CD4-positive, alpha-beta memory T cell (primary cell): ENCODE measurements at regions not wholly inside any gene's neighbourhood (a gene's known extent, or its start where the extent isn't known, plus 50 kb on each side); places are given as distances from the start of the nearest gene placed in this dataset.
"Not testable (repeated sequence)": the region's sequence is repeated elsewhere in the genome, so short reads cannot be mapped to it uniquely, and the experiment has no call there.

ENCODE experiments used
- CTCF ChIA-PET: fragments of 350-600 bp; sonication (Branson Sonifier 250); formaldehyde crosslinking; loops from one replicate; lab custom pipeline; 2021; ENCODE audit warnings: inconsistent platforms; ENCODE audit not compliant: partially characterized antibody; lab: Charles Lee
- POLR2A ChIA-PET: fragments of 350-600 bp; sonication (Branson Sonifier 250); formaldehyde crosslinking; loops from one replicate; lab custom pipeline; 2021; ENCODE audit not compliant: partially characterized antibody; lab: Charles Lee
- DNase-seq, 5 donors: peaks; one replicate each; pipeline versions ENCODE4 v3.0.0 to v3.0.0-alpha.2; 2020 to 2022; ENCODE audit warnings: mixed read lengths in 1 of 5
- H3K27ac ChIP-seq: one replicate; pipeline ENCODE4 v1.7.0; 2013; ENCODE audit warnings: low read depth, low read length
- H3K27me3 ChIP-seq: 2 replicates; pipeline ENCODE4 v1.7.0; 2013; ENCODE audit warnings: mild to moderate bottlenecking, low read length, moderate library complexity; ENCODE audit not compliant: insufficient read depth
- H3K36me3 ChIP-seq: 2 replicates; pipeline ENCODE4 v1.7.0; 2013; ENCODE audit warnings: mild to moderate bottlenecking, low read length, moderate library complexity; ENCODE audit not compliant: insufficient read depth
- H3K4me1 ChIP-seq: 2 replicates; pipeline ENCODE4 v1.7.0; 2013; ENCODE audit warnings: mild to moderate bottlenecking, low read length, moderate library complexity; ENCODE audit not compliant: insufficient read depth
- H3K4me3 ChIP-seq, 2 donors: one replicate each; pipeline ENCODE4 v1.7.0; 2013; ENCODE audit warnings: low read length in 2 of 2, mild to moderate bottlenecking in 1 of 2
- H3K9me3 ChIP-seq, 2 donors: one replicate each; pipeline ENCODE4 v1.7.0; 2013; ENCODE audit warnings: low read length in 2 of 2, control low read depth in 1 of 2; ENCODE audit not compliant: control insufficient read depth in 1 of 2
- H3K27ac Mint-ChIP-seq, 7 donors: one replicate each; pipeline ENCODE4 v1.8.0; 2020 to 2021; ENCODE audit warnings: mixed read lengths in 7 of 7, mild to moderate bottlenecking in 6 of 7, inconsistent platforms in 3 of 7, moderate library complexity in 3 of 7
- H3K27me3 Mint-ChIP-seq, 2 donors: one replicate each; pipeline ENCODE4 v1.8.0; 2020 to 2021; ENCODE audit warnings: mixed read lengths in 2 of 2
- H3K36me3 Mint-ChIP-seq, 2 donors: one replicate each; pipeline ENCODE4 v1.8.0; 2020 to 2021; ENCODE audit warnings: mixed read lengths in 2 of 2, inconsistent platforms in 1 of 2, mild to moderate bottlenecking in 1 of 2
- H3K4me1 Mint-ChIP-seq, 4 donors: one replicate each; pipeline ENCODE4 v1.8.0; 2020 to 2021; ENCODE audit warnings: mixed read lengths in 4 of 4, mild to moderate bottlenecking in 1 of 4
- H3K4me3 Mint-ChIP-seq, 8 donors: one replicate each; pipeline ENCODE4 v1.8.0; 2020 to 2021; ENCODE audit warnings: mixed read lengths in 8 of 8, mild to moderate bottlenecking in 7 of 8, moderate library complexity in 6 of 8, inconsistent platforms in 3 of 8
- H3K9me3 Mint-ChIP-seq, 8 donors: one replicate each; pipeline ENCODE4 v1.8.0; 2020 to 2021; ENCODE audit warnings: mixed read lengths in 8 of 8, mild to moderate bottlenecking in 5 of 8, inconsistent platforms in 3 of 8, moderate library complexity in 1 of 8
- intact Hi-C: fragments of 100-400 bp; cut with micrococcal nuclease; formaldehyde crosslinking; loops from one replicate; pipeline ENCODE4 v1.15.1; 2023

- POLR2A ChIA-PET, H3K36me3 Mint-ChIP-seq, H3K9me3 ChIP-seq, H3K4me1 ChIP-seq, H3K4me1 Mint-ChIP-seq, H3K27me3 Mint-ChIP-seq, H3K4me3 ChIP-seq, H3K27me3 ChIP-seq, H3K9me3 Mint-ChIP-seq, CTCF ChIA-PET, DNase-seq, H3K36me3 ChIP-seq, intact Hi-C loops, H3K27ac ChIP-seq, H3K27ac Mint-ChIP-seq, H3K4me3 Mint-ChIP-seq: not testable (repeated sequence)
Measured at GRCh38 chr4:73332012-73332411, 72.1 kb upstream of the ALB start.

GRCh38 chr4:73329300-73329699, 70.7 kb upstream of the ANKRD17 start:
- Mint-ChIP-seq H3K9me3 (peaks cover 0 to 25% (median 7%) of the 10 kb centered on the region in 8 donors), H3K27ac (no peak overlapping the region), H3K27me3 (no peaks in the 10 kb centered on the region), H3K36me3 (no peaks in the 10 kb centered on the region), H3K4me3 (no peak overlapping the region), H3K4me1 (peaks cover 0 to 4% (median 0%) of the 10 kb centered on the region in 4 donors)
- DNase-seq, result no peak
- no peaks in the 10 kb centered on the region for H3K27me3 ChIP-seq
- H3K4me1 ChIP-seq, result no peaks in the 10 kb centered on the region
- POLR2A ChIA-PET, result no interaction called here
- H3K9me3 ChIP-seq, result no peaks in the 10 kb centered on the region
- H3K36me3 ChIP-seq, result no peaks in the 10 kb centered on the region
- no peak overlapping the region for H3K27ac ChIP-seq
- CTCF ChIA-PET, result no interaction called here
- intact Hi-C loops, result no loop called here
- no peak overlapping the region for H3K4me3 ChIP-seq

- H3K27me3 Mint-ChIP-seq, H3K4me1 ChIP-seq, H3K4me3 ChIP-seq, H3K4me1 Mint-ChIP-seq, H3K9me3 ChIP-seq, H3K36me3 Mint-ChIP-seq, H3K27me3 ChIP-seq, H3K27ac Mint-ChIP-seq, DNase-seq, intact Hi-C loops, H3K4me3 Mint-ChIP-seq, POLR2A ChIA-PET, H3K27ac ChIP-seq, CTCF ChIA-PET, H3K36me3 ChIP-seq: not testable (repeated sequence)
- peaks cover 5 to 49% (median 27%) of the 10 kb centered on the region in 8 donors for H3K9me3 Mint-ChIP-seq
Measured at GRCh38 chr4:73325776-73326175, 67.2 kb upstream of the ANKRD17 start.

- Histone ChIP-seq H3K9me3 (no peaks in the 10 kb centered on the region), H3K27me3 (no peaks in the 10 kb centered on the region), H3K36me3 (no peaks in the 10 kb centered on the region), H3K27ac (no peak overlapping the region), H3K4me1 (no peaks in the 10 kb centered on the region), H3K4me3 (no peak overlapping the region)
- Mint-ChIP-seq H3K4me1 (no peaks in the 10 kb centered on the region), H3K4me3 (no peak overlapping the region), H3K36me3 (peaks cover 0 to 2% of the 10 kb centered on the region in 2 donors), H3K27ac (no peak overlapping the region), H3K27me3 (peaks cover 0 to 1% of the 10 kb centered on the region in 2 donors), H3K9me3 (peaks cover under 1 to 28% (median 19%) of the 10 kb centered on the region in 8 donors)
- intact Hi-C loops, result no loop called here
- ChIA-PET CTCF (no interaction called here), POLR2A (no interaction called here)
- no peak for DNase-seq
Measured at GRCh38 chr4:73317092-73317491, 58.5 kb upstream of the ANKRD17 start.

DNA sequence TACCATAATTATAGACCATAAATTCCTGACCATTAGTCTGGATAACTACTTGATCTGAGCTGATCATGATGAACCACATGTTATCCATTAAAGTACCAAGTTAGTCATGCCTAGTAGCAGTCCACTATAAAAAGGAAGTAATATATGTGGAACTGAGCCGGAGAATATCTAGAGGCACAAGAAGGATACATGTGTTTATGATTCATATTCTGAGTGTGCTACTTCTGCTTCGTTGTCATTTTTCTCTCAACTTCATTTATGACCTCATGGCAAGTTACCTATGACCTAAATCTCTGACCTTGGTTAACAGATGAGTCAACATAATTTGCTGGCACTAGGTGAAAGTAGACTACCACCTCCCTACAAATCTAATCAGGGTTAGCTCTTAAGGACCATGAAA, 56.5 kb upstream of the ANKRD17 start:
- Mint-ChIP-seq H3K9me3 (peaks cover 0 to 11% (median 5%) of the 10 kb centered on the region in 8 donors), H3K4me3 (no peak overlapping the region), H3K4me1 (no peaks in the 10 kb centered on the region), H3K36me3 (peaks cover 0 to 2% of the 10 kb centered on the region in 2 donors), H3K27ac (no peak overlapping the region), H3K27me3 (peaks cover 0 to 1% of the 10 kb centered on the region in 2 donors)
- ChIA-PET POLR2A (no interaction called here), CTCF (interaction anchor here (0.6 kb wide), 1 partner anchor 271 kb away, joined by 5 read pairs; no protein-coding TSS in a partner anchor)
- H3K9me3 ChIP-seq, result no peaks in the 10 kb centered on the region
- no peak overlapping the region for H3K4me3 ChIP-seq
- DNase-seq, result no peak
- no peaks in the 10 kb centered on the region for H3K4me1 ChIP-seq
- no peaks in the 10 kb centered on the region for H3K36me3 ChIP-seq
- intact Hi-C loops, result no loop called here
- no peaks in the 10 kb centered on the region for H3K27me3 ChIP-seq
- no peak overlapping the region for H3K27ac ChIP-seq

GRCh38 chr4:73312967-73313366, 54.4 kb upstream of the ANKRD17 start:
- no peaks in the 10 kb centered on the region for H3K4me1 Mint-ChIP-seq

GRCh38 chr4:73311428-73311827, 52.8 kb upstream of the ANKRD17 start:
- DNase-seq, result peak in 1 of 5 donors; percentile 0
- ChIA-PET POLR2A (no interaction called here), CTCF (interaction anchor here (0.7 to 1.1 kb wide), 2 partner anchors 823 to 1014 kb away, joined by 3 to 4 read pairs; no protein-coding TSS in a partner anchor)
- Histone ChIP-seq H3K27me3 (no peaks in the 10 kb centered on the region), H3K4me1 (no peaks in the 10 kb centered on the region), H3K9me3 (no peaks in the 10 kb centered on the region), H3K36me3 (no peaks in the 10 kb centered on the region), H3K27ac (no peak overlapping the region), H3K4me3 (no peak overlapping the region)
- intact Hi-C loops, result loop anchor here (5.0 kb wide), 3 partner anchors 136 to 821 kb away; no protein-coding TSS in a partner anchor
- H3K4me1 Mint-ChIP-seq, result no peaks in the 10 kb centered on the region
- peaks cover 0 to 1% of the 10 kb centered on the region in 2 donors for H3K27me3 Mint-ChIP-seq
- H3K27ac Mint-ChIP-seq, result no peak overlapping the region
- H3K36me3 Mint-ChIP-seq, result no peaks in the 10 kb centered on the region
- no peak overlapping the region for H3K4me3 Mint-ChIP-seq
- H3K9me3 Mint-ChIP-seq, result peaks cover 0 to 2% (median 0%) of the 10 kb centered on the region in 8 donors

More at GRCh38 chr4:73312967-73313366, 54.4 kb upstream of the ANKRD17 start:
- Mint-ChIP-seq H3K4me3 (no peak overlapping the region), H3K36me3 (no peaks in the 10 kb centered on the region), H3K27ac (no peak overlapping the region), H3K27me3 (peaks cover 0 to 1% of the 10 kb centered on the region in 2 donors), H3K9me3 (peaks cover 0 to 2% (median 0%) of the 10 kb centered on the region in 8 donors)
- DNase-seq, result no peak
- CTCF ChIA-PET, result interaction anchor here (0.8 to 1.8 kb wide), 4 partner anchors 10 to 54 kb away, joined by 3 to 5 read pairs (median 3); partner anchors contain the start of gene ANKRD17
- Histone ChIP-seq H3K9me3 (no peaks in the 10 kb centered on the region), H3K4me1 (no peaks in the 10 kb centered on the region), H3K4me3 (no peak overlapping the region), H3K36me3 (no peaks in the 10 kb centered on the region), H3K27me3 (no peaks in the 10 kb centered on the region), H3K27ac (no peak overlapping the region)
- intact Hi-C loops, result loop anchor here (5.0 kb wide), 3 partner anchors 134 to 819 kb away; no protein-coding TSS in a partner anchor
- POLR2A ChIA-PET, result no interaction called here
